ENCODE measurements at regions not wholly inside any gene's neighbourhood (a gene's known extent, or its start where the extent isn't known, plus 50 kb on each side); places are given as distances from the start of the nearest gene placed in this dataset.

DNA sequence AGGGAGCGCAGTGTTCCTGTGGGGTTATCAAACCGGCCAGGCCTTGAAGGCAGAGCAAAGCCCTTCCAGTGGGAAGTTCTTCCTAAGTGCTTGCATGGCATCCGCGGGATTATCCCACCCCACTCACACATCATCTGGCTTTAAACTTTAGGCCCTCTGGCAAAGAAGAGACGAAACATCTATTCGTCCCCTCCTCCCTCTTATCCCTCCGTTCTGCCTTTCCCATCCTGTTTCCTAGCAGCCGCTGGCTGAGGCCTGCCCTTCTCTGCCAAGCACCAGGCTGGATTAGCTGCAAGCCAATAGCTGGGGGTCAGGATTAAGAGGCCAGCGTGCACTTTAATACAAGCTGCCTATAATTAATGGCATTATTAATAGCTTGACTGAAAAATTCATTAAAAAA is 621.0 kb downstream of the PKHD1 start:
- Mint-ChIP-seq H3K27ac (no peak overlapping the region), H3K27me3 (ENCODE audit: low read depth) (no peaks in the 10 kb centered on the region), H3K36me3 (ENCODE audit: low read depth) (no peaks in the 10 kb centered on the region), H3K4me1 (peaks cover 5% of the 10 kb centered on the region), H3K4me3 (no peak overlapping the region), H3K9me3 (no peaks in the 10 kb centered on the region)
- TF ChIP-seq CTCF (IDR thresholded peaks at IDR 0.05; ENCODE audit: unreplicated experiment in 3 of 3), result no peak

DNA sequence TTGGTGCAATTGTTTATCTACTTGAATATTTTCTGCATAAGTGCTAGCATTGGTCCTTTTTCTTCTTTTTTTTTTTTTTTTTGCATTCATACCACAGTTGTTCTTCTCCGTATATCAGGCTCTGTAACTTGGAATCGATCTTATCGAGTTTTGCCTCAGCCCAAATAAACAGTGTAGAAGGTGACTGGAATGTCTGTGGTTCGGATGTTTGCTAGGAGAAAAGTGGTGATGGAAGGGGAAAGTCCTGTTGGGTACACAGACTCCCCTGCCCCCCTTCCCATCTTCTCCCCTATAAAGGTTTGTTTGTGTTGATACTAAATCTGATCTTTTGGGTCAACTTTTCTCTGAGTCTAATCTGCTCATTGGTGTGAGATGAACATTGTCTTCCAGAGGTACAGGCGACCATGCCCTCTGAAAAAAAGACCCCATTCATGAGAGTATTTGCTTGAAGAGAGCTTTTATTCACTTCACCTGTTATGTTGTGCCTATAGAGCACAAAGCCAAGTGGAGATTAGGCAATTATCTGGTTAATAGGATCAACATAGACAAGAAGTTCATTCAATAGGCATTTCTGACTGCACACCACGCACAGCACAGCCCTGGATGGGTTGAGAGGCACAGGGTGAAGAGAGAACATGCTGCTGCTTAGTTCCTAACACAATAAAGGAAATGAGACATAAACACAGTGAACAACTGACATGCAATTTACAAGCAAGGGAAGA is 620.0 kb downstream of the PKHD1 start:
- Mint-ChIP-seq H3K27me3 (ENCODE audit: low read depth) (no peaks in the 10 kb centered on the region), H3K4me3 (no peak overlapping the region), H3K36me3 (ENCODE audit: low read depth) (no peaks in the 10 kb centered on the region), H3K4me1 (peaks cover 5% of the 10 kb centered on the region), H3K9me3 (no peaks in the 10 kb centered on the region), H3K27ac (no peak overlapping the region)
- TF ChIP-seq CTCF (IDR thresholded peaks at IDR 0.05; ENCODE audit: unreplicated experiment in 3 of 3), result no peak

GRCh38 chr6:51468704-51469103 is 618.7 kb downstream of the PKHD1 start:
- no peaks in the 10 kb centered on the region for H3K9me3 Mint-ChIP-seq
- TF ChIP-seq CTCF (IDR thresholded peaks at IDR 0.05; ENCODE audit: unreplicated experiment in 3 of 3), result no peak
- H3K4me1 Mint-ChIP-seq, result peaks cover 10% of the 10 kb centered on the region

DNA sequence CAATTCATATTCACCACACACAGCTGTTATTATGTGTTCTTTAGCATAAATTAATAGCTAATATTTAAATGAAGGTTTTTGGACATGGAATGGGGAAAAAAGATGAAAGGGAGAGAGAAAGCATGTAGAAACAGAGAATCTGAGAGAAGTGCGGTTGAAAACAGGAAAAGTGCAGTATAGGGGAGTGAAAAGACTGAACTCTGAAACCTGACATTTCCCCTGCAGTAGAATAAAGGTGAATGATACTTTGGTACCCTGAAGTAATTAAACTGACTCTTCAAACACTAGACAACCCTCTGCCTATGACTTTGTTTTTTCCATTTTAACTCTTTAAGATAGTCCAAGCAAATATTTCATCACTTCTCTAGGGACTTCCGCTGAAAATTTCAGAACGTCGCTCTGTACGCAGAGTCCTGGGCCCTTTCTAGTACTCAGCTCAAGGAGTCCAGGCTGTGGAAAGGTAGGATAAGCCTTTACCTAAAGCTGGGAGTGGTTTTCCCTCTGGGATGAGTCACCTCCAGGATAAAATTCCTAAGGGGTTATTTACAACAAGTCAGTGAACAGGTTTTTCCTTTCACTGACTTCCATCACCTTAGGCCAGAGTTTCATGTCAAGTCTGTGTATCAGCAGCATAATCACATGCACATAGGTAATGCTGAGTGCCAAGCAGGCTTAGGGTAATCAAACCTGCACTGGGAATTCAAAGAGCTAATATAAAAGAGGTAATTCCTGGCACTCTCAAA is 614.5 kb downstream of the PKHD1 start:
- no peak overlapping the region for H3K4me3 Mint-ChIP-seq
- peak overlapping the region in 1 of 3 experiments; percentile 38 for H3K27ac Mint-ChIP-seq
- no peak for TF ChIP-seq CTCF (IDR thresholded peaks at IDR 0.05; ENCODE audit: unreplicated experiment in 3 of 3)
- no peaks in the 10 kb centered on the region for H3K36me3 Mint-ChIP-seq (ENCODE audit: low read depth)
- H3K27me3 Mint-ChIP-seq (ENCODE audit: low read depth), result no peaks in the 10 kb centered on the region
- H3K4me1 Mint-ChIP-seq, result peaks cover 18% of the 10 kb centered on the region
- H3K9me3 Mint-ChIP-seq, result no peaks in the 10 kb centered on the region

More at GRCh38 chr6:51468704-51469103, 618.7 kb downstream of the PKHD1 start:
- Mint-ChIP-seq H3K36me3 (ENCODE audit: low read depth) (no peaks in the 10 kb centered on the region), H3K27me3 (ENCODE audit: low read depth) (no peaks in the 10 kb centered on the region), H3K4me3 (no peak overlapping the region), H3K27ac (no peak overlapping the region)

- Mint-ChIP-seq H3K9me3 (no peaks in the 10 kb centered on the region), H3K4me1 (peaks cover 18% of the 10 kb centered on the region), H3K4me3 (no peak overlapping the region), H3K27me3 (ENCODE audit: low read depth) (no peaks in the 10 kb centered on the region), H3K27ac (peak overlapping the region in 1 of 3 experiments; percentile 54), H3K36me3 (ENCODE audit: low read depth) (no peaks in the 10 kb centered on the region)
- TF ChIP-seq CTCF (IDR thresholded peaks at IDR 0.05; ENCODE audit: unreplicated experiment in 3 of 3), result no peak
Measured at GRCh38 chr6:51474022-51474975, 613.1 kb downstream of the PKHD1 start.

All from nephron (organoid).